ENCODE measurements at regions not wholly inside any gene's neighbourhood (a gene's known extent, or its start where the extent isn't known, plus 50 kb on each side); places are given as distances from the start of the nearest gene placed in this dataset.

DNA sequence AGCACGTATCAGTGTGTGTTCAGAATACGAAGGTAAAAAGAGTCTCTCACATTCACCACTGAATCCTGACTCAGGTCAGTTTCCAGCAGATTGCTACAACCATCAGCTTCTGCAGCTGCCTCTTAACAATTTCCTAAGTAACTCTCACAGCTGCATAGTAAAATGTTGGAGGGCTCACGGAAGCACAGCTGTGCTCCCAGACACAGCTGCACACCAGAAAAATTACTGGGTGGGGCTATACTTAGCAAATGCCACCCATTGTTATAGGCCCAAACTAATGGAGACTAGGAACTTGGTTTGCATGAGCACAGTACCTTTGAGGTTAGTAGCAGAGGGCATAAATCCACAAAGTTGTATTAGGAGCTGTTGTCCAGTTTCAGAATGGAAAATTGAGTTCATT, 153.9 kb upstream of the ERBB4 start:
- ChIA-PET POLR2A (no interaction called here), CTCF (interaction anchor here (0.8 kb wide), 1 partner anchor 154 kb away, joined by 4 read pairs; no protein-coding TSS in a partner anchor)
- Histone ChIP-seq H3K36me3 (ENCODE audit: control insufficient read depth in 2 of 2, insufficient read depth in 1 of 2, low read length in 2 of 2) (no peaks in the 10 kb centered on the region), H3K27ac (ENCODE audit: extremely low read depth, low read depth, low read length) (no peak overlapping the region), H3K4me3 (ENCODE audit: low read depth, low read length) (no peak overlapping the region), H3K9me3 (ENCODE audit: control insufficient read depth, insufficient read depth, low read depth, low read length) (no peaks in the 10 kb centered on the region), H3K4me1 (ENCODE audit: control insufficient read depth, insufficient read depth, low read length) (no peaks in the 10 kb centered on the region)
- TF ChIP-seq ZNF548 (tag by site-specific recombination; IDR thresholded peaks at IDR 0.05) (no peak), ZBTB48 (tag by site-specific recombination; IDR thresholded peaks at IDR 0.05) (no peak), ZXDB (tag by site-specific recombination; IDR thresholded peaks at IDR 0.05) (no peak)

DNA sequence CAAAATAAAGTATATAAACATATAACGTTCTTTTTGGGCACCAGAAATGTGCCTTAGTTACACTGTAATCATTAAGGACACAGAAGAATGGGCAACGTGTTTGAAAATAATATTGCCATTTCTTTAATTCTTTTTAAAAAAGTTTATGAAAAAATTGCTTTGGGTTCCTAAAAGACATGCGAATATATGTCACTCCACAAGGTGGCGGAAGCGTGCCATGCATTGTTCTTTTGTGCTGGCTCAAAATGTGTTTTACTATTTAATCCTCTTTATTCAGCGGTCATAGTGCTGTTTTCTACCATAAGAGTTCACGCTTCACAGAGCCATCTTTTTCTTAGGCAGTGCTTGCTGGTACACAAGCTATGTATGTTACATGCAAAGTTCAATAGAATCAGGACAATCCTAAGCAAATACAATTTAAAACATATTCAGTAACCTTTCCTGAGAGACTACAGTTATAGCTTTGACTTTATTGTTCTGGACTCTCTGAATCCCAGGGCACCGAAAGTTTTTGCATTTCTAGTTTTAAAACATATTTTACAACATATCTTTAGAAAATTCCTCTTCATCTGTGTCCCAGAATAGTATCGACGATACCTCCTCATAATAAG, 147.8 kb upstream of the ERBB4 start:
- Histone ChIP-seq H3K36me3 (ENCODE audit: control insufficient read depth in 2 of 2, insufficient read depth in 1 of 2, low read length in 2 of 2) (no peaks in the 10 kb centered on the region), H3K27ac (ENCODE audit: extremely low read depth, low read depth, low read length) (no peak overlapping the region), H3K4me1 (ENCODE audit: control insufficient read depth, insufficient read depth, low read length) (no peaks in the 10 kb centered on the region), H3K9me3 (ENCODE audit: control insufficient read depth, insufficient read depth, low read depth, low read length) (no peaks in the 10 kb centered on the region), H3K4me3 (ENCODE audit: low read depth, low read length) (no peak overlapping the region)
- TF ChIP-seq, protein P1, sequence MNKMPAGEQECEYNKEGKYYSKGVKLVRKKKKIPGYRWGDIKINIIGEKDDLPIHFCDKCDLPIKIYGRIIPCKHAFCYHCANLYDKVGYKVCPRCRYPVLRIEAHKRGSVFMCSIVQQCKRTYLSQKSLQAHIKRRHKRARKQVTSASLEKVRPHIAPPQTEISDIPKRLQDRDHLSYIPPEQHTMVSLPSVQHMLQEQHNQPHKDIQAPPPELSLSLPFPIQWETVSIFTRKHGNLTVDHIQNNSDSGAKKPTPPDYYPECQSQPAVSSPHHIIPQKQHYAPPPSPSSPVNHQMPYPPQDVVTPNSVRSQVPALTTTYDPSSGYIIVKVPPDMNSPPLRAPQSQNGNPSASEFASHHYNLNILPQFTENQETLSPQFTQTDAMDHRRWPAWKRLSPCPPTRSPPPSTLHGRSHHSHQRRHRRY (tag by site-specific recombination; IDR thresholded peaks at IDR 0.05) = no peak
- TF ChIP-seq, protein P2, sequence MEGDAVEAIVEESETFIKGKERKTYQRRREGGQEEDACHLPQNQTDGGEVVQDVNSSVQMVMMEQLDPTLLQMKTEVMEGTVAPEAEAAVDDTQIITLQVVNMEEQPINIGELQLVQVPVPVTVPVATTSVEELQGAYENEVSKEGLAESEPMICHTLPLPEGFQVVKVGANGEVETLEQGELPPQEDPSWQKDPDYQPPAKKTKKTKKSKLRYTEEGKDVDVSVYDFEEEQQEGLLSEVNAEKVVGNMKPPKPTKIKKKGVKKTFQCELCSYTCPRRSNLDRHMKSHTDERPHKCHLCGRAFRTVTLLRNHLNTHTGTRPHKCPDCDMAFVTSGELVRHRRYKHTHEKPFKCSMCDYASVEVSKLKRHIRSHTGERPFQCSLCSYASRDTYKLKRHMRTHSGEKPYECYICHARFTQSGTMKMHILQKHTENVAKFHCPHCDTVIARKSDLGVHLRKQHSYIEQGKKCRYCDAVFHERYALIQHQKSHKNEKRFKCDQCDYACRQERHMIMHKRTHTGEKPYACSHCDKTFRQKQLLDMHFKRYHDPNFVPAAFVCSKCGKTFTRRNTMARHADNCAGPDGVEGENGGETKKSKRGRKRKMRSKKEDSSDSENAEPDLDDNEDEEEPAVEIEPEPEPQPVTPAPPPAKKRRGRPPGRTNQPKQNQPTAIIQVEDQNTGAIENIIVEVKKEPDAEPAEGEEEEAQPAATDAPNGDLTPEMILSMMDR (tag by site-specific recombination; IDR thresholded peaks at IDR 0.05) = peak; percentile 47
- TF ChIP-seq ZNF654 (tag by site-specific recombination; IDR thresholded peaks at IDR 0.05; ENCODE audit: low read depth) = peak; percentile 84
- TF ChIP-seq, protein P3, sequence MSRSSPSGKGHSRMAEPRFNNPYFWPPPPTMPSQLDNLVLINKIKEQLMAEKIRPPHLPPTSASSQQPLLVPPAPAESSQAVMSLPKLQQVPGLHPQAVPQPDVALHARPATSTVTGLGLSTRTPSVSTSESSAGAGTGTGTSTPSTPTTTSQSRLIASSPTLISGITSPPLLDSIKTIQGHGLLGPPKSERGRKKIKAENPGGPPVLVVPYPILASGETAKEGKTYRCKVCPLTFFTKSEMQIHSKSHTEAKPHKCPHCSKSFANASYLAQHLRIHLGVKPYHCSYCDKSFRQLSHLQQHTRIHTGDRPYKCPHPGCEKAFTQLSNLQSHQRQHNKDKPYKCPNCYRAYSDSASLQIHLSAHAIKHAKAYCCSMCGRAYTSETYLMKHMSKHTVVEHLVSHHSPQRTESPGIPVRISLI (tag by site-specific recombination; IDR thresholded peaks at IDR 0.05) = peak; percentile 56; the same call in 1 of the 2 replicates
- POLR2A ChIA-PET = no interaction called here
- CTCF ChIA-PET = interaction anchor here (0.5 to 1.1 kb wide), 14 partner anchors 9 to 741 kb away, joined by 3 to 6 read pairs (median 3); no protein-coding TSS in a partner anchor

DNA sequence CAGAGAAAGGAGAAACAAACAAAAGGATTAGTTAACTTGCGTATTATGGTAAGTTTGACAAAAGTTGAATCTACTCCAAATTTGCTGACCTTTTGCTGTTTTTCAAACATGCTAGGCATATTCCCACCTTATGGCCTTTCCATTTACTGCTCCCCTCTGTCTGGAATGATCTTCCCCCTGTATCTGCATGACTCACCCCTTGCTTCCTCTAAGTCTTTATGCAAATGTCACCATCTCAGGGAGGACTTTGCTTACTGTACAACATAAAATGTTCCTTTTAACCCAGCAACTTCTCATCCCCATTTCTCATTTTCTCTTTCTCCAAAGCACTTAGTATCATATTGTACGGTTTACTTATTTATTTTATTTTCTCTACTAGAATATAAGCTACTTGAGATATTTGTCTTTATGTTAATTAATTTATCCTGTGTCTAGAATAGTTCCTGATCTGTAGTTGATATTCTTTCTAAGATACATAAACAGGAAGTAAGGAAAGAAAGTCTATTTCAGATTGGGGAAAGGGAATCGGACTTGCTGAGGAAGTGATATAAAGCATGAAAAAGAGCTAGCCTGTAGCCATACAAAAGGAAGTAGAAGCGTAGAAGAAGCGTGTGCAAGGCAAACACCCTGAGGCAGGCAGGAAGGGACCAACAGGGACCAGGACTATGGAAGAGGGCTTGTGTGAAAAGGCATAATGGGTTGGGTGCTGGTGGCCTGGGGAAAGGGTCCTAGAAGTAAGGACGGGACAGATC, 144.9 kb upstream of the ERBB4 start:
- ChIA-PET CTCF (interaction anchor here (1.5 to 2.6 kb wide), 2 partner anchors 94 to 208 kb away, joined by 4 to 12 read pairs; no protein-coding TSS in a partner anchor), POLR2A (no interaction called here)
- no peaks in the 10 kb centered on the region for H3K9me3 ChIP-seq (ENCODE audit: control insufficient read depth, insufficient read depth, low read depth, low read length)
- no peak overlapping the region for H3K4me3 ChIP-seq (ENCODE audit: low read depth, low read length)
- H3K4me1 ChIP-seq (ENCODE audit: control insufficient read depth, insufficient read depth, low read length) = no peaks in the 10 kb centered on the region
- H3K36me3 ChIP-seq (ENCODE audit: control insufficient read depth in 2 of 2, insufficient read depth in 1 of 2, low read length in 2 of 2) = no peaks in the 10 kb centered on the region
- no peak overlapping the region for H3K27ac ChIP-seq (ENCODE audit: extremely low read depth, low read depth, low read length)
- no peak for TF ChIP-seq ZNF660 (tag by site-specific recombination; IDR thresholded peaks at IDR 0.05)
- TF ChIP-seq, protein P4, sequence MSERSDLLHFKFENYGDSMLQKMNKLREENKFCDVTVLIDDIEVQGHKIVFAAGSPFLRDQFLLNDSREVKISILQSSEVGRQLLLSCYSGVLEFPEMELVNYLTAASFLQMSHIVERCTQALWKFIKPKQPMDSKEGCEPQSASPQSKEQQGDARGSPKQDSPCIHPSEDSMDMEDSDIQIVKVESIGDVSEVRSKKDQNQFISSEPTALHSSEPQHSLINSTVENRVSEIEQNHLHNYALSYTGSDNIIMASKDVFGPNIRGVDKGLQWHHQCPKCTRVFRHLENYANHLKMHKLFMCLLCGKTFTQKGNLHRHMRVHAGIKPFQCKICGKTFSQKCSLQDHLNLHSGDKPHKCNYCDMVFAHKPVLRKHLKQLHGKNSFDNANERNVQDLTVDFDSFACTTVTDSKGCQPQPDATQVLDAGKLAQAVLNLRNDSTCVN (tag by site-specific recombination; optimal IDR thresholded peaks at IDR 0.05) = no peak
- TF ChIP-seq ZNF654 (tag by site-specific recombination; IDR thresholded peaks at IDR 0.05; ENCODE audit: low read depth) = no peak
- TF ChIP-seq ZNF623 (tag by site-specific recombination; IDR thresholded peaks at IDR 0.05) = no peak
- TF ChIP-seq, protein P5, sequence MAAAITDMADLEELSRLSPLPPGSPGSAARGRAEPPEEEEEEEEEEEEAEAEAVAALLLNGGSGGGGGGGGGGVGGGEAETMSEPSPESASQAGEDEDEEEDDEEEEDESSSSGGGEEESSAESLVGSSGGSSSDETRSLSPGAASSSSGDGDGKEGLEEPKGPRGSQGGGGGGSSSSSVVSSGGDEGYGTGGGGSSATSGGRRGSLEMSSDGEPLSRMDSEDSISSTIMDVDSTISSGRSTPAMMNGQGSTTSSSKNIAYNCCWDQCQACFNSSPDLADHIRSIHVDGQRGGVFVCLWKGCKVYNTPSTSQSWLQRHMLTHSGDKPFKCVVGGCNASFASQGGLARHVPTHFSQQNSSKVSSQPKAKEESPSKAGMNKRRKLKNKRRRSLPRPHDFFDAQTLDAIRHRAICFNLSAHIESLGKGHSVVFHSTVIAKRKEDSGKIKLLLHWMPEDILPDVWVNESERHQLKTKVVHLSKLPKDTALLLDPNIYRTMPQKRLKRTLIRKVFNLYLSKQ (tag by site-specific recombination; IDR thresholded peaks at IDR 0.05; ENCODE audit: borderline replicate concordance) = no peak
- TF ChIP-seq ZNF37A (tag by site-specific recombination; IDR thresholded peaks at IDR 0.05) = no peak
- TF ChIP-seq, protein P6, sequence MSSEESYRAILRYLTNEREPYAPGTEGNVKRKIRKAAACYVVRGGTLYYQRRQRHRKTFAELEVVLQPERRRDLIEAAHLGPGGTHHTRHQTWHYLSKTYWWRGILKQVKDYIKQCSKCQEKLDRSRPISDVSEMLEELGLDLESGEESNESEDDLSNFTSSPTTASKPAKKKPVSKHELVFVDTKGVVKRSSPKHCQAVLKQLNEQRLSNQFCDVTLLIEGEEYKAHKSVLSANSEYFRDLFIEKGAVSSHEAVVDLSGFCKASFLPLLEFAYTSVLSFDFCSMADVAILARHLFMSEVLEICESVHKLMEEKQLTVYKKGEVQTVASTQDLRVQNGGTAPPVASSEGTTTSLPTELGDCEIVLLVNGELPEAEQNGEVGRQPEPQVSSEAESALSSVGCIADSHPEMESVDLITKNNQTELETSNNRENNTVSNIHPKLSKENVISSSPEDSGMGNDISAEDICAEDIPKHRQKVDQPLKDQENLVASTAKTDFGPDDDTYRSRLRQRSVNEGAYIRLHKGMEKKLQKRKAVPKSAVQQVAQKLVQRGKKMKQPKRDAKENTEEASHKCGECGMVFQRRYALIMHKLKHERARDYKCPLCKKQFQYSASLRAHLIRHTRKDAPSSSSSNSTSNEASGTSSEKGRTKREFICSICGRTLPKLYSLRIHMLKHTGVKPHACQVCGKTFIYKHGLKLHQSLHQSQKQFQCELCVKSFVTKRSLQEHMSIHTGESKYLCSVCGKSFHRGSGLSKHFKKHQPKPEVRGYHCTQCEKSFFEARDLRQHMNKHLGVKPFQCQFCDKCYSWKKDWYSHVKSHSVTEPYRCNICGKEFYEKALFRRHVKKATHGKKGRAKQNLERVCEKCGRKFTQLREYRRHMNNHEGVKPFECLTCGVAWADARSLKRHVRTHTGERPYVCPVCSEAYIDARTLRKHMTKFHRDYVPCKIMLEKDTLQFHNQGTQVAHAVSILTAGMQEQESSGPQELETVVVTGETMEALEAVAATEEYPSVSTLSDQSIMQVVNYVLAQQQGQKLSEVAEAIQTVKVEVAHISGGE (tag by site-specific recombination; conservative IDR thresholded peaks at IDR 0.05; ENCODE audit: low read depth) = no peak
- no peak for TF ChIP-seq ZNF202 (tag by site-specific recombination; IDR thresholded peaks at IDR 0.05; ENCODE audit: borderline replicate concordance)
- TF ChIP-seq ZNF132 (tag by site-specific recombination; IDR thresholded peaks at IDR 0.05; ENCODE audit: borderline replicate concordance) = no peak
- no peak for TF ChIP-seq ZNF335 (tag by site-specific recombination; conservative IDR thresholded peaks at IDR 0.05)
- no peak for TF ChIP-seq SP3 (tag by site-specific recombination; IDR thresholded peaks at IDR 0.05)

Measured in HEK293 (cell line).